ENCODE measurements at regions not wholly inside any gene's neighbourhood (a gene's known extent, or its start where the extent isn't known, plus 50 kb on each side); places are given as distances from the start of the nearest gene placed in this dataset.
"Not testable (repeated sequence)": the region's sequence is repeated elsewhere in the genome, so short reads cannot be mapped to it uniquely, and the experiment has no call there.

GRCh38 chr11:69915501-69916250 is 96.5 kb upstream of the FGF3 start:
- Histone ChIP-seq H3K9ac (ENCODE audit: low read length) (peak overlapping the region; percentile 77), H3K27me3 (replicated peaks; ENCODE audit: control insufficient read depth, insufficient read depth, low read length) (peaks cover 26% of the 10 kb centered on the region), H3K4me3 (ENCODE audit: low read length) (peak overlapping the region; percentile 71), H3K36me3 (ENCODE audit: control insufficient read depth, insufficient read depth, low read length, severe bottlenecking) (no peaks in the 10 kb centered on the region), H3K4me1 (ENCODE audit: control insufficient read depth, insufficient read depth, low read length) (peaks cover 22% of the 10 kb centered on the region), H3K9me3 (ENCODE audit: control insufficient read depth, low read length) (no peaks in the 10 kb centered on the region)
- DNase-seq (ENCODE audit: low read depth), result peak; percentile 91

GRCh38 chr11:69916251-69916649 is 97.0 kb upstream of the FGF3 start:
- peak overlapping the region; percentile 77 for H3K9ac ChIP-seq (ENCODE audit: low read length)
- H3K4me1 ChIP-seq (ENCODE audit: control insufficient read depth, insufficient read depth, low read length), result peaks cover 22% of the 10 kb centered on the region
- DNase-seq (ENCODE audit: low read depth); H3K9me3 ChIP-seq (ENCODE audit: control insufficient read depth, low read length); H3K36me3 ChIP-seq (ENCODE audit: control insufficient read depth, insufficient read depth, low read length, severe bottlenecking): not testable (repeated sequence)
- H3K27me3 ChIP-seq (replicated peaks; ENCODE audit: control insufficient read depth, insufficient read depth, low read length), result peaks cover 25% of the 10 kb centered on the region
- peak overlapping the region; percentile 71 for H3K4me3 ChIP-seq (ENCODE audit: low read length)

GRCh38 chr11:69916806-69917387 is 97.7 kb upstream of the FGF3 start:
- DNase-seq (ENCODE audit: low read depth), result no peak
- Histone ChIP-seq H3K9ac (ENCODE audit: low read length) (no peak overlapping the region), H3K4me1 (ENCODE audit: control insufficient read depth, insufficient read depth, low read length) (peaks cover 22% of the 10 kb centered on the region), H3K9me3 (ENCODE audit: control insufficient read depth, low read length) (no peaks in the 10 kb centered on the region), H3K36me3 (ENCODE audit: control insufficient read depth, insufficient read depth, low read length, severe bottlenecking) (no peaks in the 10 kb centered on the region), H3K4me3 (ENCODE audit: low read length) (no peak overlapping the region), H3K27me3 (replicated peaks; ENCODE audit: control insufficient read depth, insufficient read depth, low read length) (peaks cover 21% of the 10 kb centered on the region)

- no peak overlapping the region for H3K9ac ChIP-seq (ENCODE audit: low read length)
- no peak for DNase-seq (ENCODE audit: low read depth)
- H3K27me3 ChIP-seq (replicated peaks; ENCODE audit: control insufficient read depth, insufficient read depth, low read length), result peaks cover 21% of the 10 kb centered on the region
- peaks cover 22% of the 10 kb centered on the region for H3K4me1 ChIP-seq (ENCODE audit: control insufficient read depth, insufficient read depth, low read length)
- no peaks in the 10 kb centered on the region for H3K36me3 ChIP-seq (ENCODE audit: control insufficient read depth, insufficient read depth, low read length, severe bottlenecking)
- H3K9me3 ChIP-seq (ENCODE audit: control insufficient read depth, low read length), result no peaks in the 10 kb centered on the region
- no peak overlapping the region for H3K4me3 ChIP-seq (ENCODE audit: low read length)
Observed at GRCh38 chr11:69917529-69917928, 98.3 kb upstream of the FGF3 start.

- peaks cover 28% of the 10 kb centered on the region for H3K27me3 ChIP-seq (replicated peaks; ENCODE audit: control insufficient read depth, insufficient read depth, low read length)
- no peak for DNase-seq (ENCODE audit: low read depth)
- no peak overlapping the region for H3K9ac ChIP-seq (ENCODE audit: low read length)
- no peaks in the 10 kb centered on the region for H3K9me3 ChIP-seq (ENCODE audit: control insufficient read depth, low read length)
- no peaks in the 10 kb centered on the region for H3K36me3 ChIP-seq (ENCODE audit: control insufficient read depth, insufficient read depth, low read length, severe bottlenecking)
- H3K4me3 ChIP-seq (ENCODE audit: low read length), result no peak overlapping the region
- H3K4me1 ChIP-seq (ENCODE audit: control insufficient read depth, insufficient read depth, low read length), result peaks cover 22% of the 10 kb centered on the region
Observed at GRCh38 chr11:69918231-69918937, 99.2 kb upstream of the FGF3 start.

GRCh38 chr11:69918938-69919650 is 99.9 kb upstream of the FGF3 start:
- DNase-seq (ENCODE audit: low read depth), result peak; percentile 92
- Histone ChIP-seq H3K9ac (ENCODE audit: low read length) (no peak overlapping the region), H3K27me3 (replicated peaks; ENCODE audit: control insufficient read depth, insufficient read depth, low read length) (peaks cover 33% of the 10 kb centered on the region), H3K4me1 (ENCODE audit: control insufficient read depth, insufficient read depth, low read length) (peaks cover 22% of the 10 kb centered on the region), H3K9me3 (ENCODE audit: control insufficient read depth, low read length) (no peaks in the 10 kb centered on the region), H3K4me3 (ENCODE audit: low read length) (no peak overlapping the region), H3K36me3 (ENCODE audit: control insufficient read depth, insufficient read depth, low read length, severe bottlenecking) (no peaks in the 10 kb centered on the region)

GRCh38 chr11:69919659-69920344 is 100.6 kb upstream of the FGF3 start:
- Histone ChIP-seq H3K27me3 (replicated peaks; ENCODE audit: control insufficient read depth, insufficient read depth, low read length) (peaks cover 40% of the 10 kb centered on the region), H3K9ac (ENCODE audit: low read length) (no peak overlapping the region), H3K4me1 (ENCODE audit: control insufficient read depth, insufficient read depth, low read length) (peaks cover 21% of the 10 kb centered on the region), H3K9me3 (ENCODE audit: control insufficient read depth, low read length) (no peaks in the 10 kb centered on the region), H3K36me3 (ENCODE audit: control insufficient read depth, insufficient read depth, low read length, severe bottlenecking) (no peaks in the 10 kb centered on the region), H3K4me3 (ENCODE audit: low read length) (no peak overlapping the region)
- DNase-seq (ENCODE audit: low read depth), result no peak

GRCh38 chr11:69920345-69921127 is 101.3 kb upstream of the FGF3 start:
- DNase-seq (ENCODE audit: low read depth), result no peak
- Histone ChIP-seq H3K4me1 (ENCODE audit: control insufficient read depth, insufficient read depth, low read length) (peaks cover 14% of the 10 kb centered on the region), H3K27me3 (replicated peaks; ENCODE audit: control insufficient read depth, insufficient read depth, low read length) (peaks cover 44% of the 10 kb centered on the region)

GRCh38 chr11:69921128-69922014 is 102.2 kb upstream of the FGF3 start:
- DNase-seq (ENCODE audit: low read depth), result no peak
- peaks cover 6% of the 10 kb centered on the region for H3K4me1 ChIP-seq (ENCODE audit: control insufficient read depth, insufficient read depth, low read length)
- H3K9me3 ChIP-seq (ENCODE audit: control insufficient read depth, low read length), result no peaks in the 10 kb centered on the region
- H3K27me3 ChIP-seq (replicated peaks; ENCODE audit: control insufficient read depth, insufficient read depth, low read length), result peaks cover 52% of the 10 kb centered on the region
- no peak overlapping the region for H3K4me3 ChIP-seq (ENCODE audit: low read length)
- no peak overlapping the region for H3K9ac ChIP-seq (ENCODE audit: low read length)
- H3K36me3 ChIP-seq (ENCODE audit: control insufficient read depth, insufficient read depth, low read length, severe bottlenecking), result no peaks in the 10 kb centered on the region

More at GRCh38 chr11:69920345-69921127, 101.3 kb upstream of the FGF3 start:
- H3K4me3 ChIP-seq (ENCODE audit: low read length), result no peak overlapping the region
- H3K36me3 ChIP-seq (ENCODE audit: control insufficient read depth, insufficient read depth, low read length, severe bottlenecking), result no peaks in the 10 kb centered on the region
- no peak overlapping the region for H3K9ac ChIP-seq (ENCODE audit: low read length)
- H3K9me3 ChIP-seq (ENCODE audit: control insufficient read depth, low read length), result no peaks in the 10 kb centered on the region

Measured in adipocyte (in vitro differentiated cells).